Esophagus squamous epithelium (tissue), 5 donors: ENCODE measurements at regions not wholly inside any gene's neighbourhood (a gene's known extent, or its start where the extent isn't known, plus 50 kb on each side); places are given as distances from the start of the nearest gene placed in this dataset.

ENCODE experiments used
- DNase-seq: peaks from one replicate; lab custom pipeline; 2025; lab: John Stamatoyannopoulos, UW
- H3K27ac ChIP-seq, 4 donors: fragments of 200-600 bp; sonication (generic); one replicate each; pipeline ENCODE4 v1.5.1; 2016 to 2019; ENCODE audit warnings: mild to moderate bottlenecking in 1 of 4
- H3K27me3 ChIP-seq, 4 donors: fragments of 200-600 bp; sonication (generic); 1 replicate in 3 of 4; 2 replicates in 1 of 4; pipeline versions ENCODE4 v1.5.1 to v1.6.0; 2017 to 2021; ENCODE audit warnings: antibody characterized with exemption in 1 of 4
- H3K36me3 ChIP-seq, 3 donors: fragments of 200-600 bp; sonication (generic); one replicate each; pipeline ENCODE4 v1.5.1; 2016 to 2019
- H3K4me1 ChIP-seq, 3 donors: fragments of 200-600 bp; sonication (generic); one replicate each; pipeline ENCODE4 v1.5.1; 2017 to 2019
- H3K4me3 ChIP-seq, 4 donors: fragments of 200-600 bp; sonication (generic); 1 replicate in 3 of 4; 2 replicates in 1 of 4; pipeline ENCODE4 v1.5.1; 2016 to 2019; ENCODE audit warnings: mild to moderate bottlenecking in 2 of 4, moderate library complexity in 1 of 4
- H3K9me3 ChIP-seq, 3 donors: fragments of 200-600 bp; sonication (generic); one replicate each; pipeline ENCODE4 v1.5.1; 2016 to 2019
- CTCF ChIP-seq, 6 experiments: fragments of 450-650 bp in 4 of 6; fragments of 200-600 bp in 2 of 6; sonication (generic) in 2 of 6; IDR thresholded peaks; one replicate each; pipeline ENCODE4 v1.5.1; 2016 to 2019; ENCODE audit warnings: antibody characterized with exemption in 6 of 6, mild to moderate bottlenecking in 4 of 6, moderate library complexity in 4 of 6
- POLR2A ChIP-seq, 4 donors: fragments of 450-650 bp; IDR thresholded peaks; one replicate each; pipeline ENCODE4 v1.6.1; 2017; ENCODE audit warnings: antibody characterized with exemption in 4 of 4, mild to moderate bottlenecking in 4 of 4, moderate library complexity in 3 of 4
- WGBS, 2 donors: methylation state at CpG; one replicate each; pipeline ENCODE4 v1.1.5; 2018; 5-methylcytosine and 5-hydroxymethylcytosine counted together
- intact Hi-C: fragments of 100-400 bp; cut with DNase I; formaldehyde crosslinking; loops from one replicate; pipeline ENCODE4 v1.15.0; 2022
- donor health status: DM: yes; HTN: yes; CAD: no.

- WGBS, 2 donors, result 73 to 81% methylated on average over 5 of the region's 5 CpGs
- H3K27ac ChIP-seq, result peak overlapping the region in 2 of 4 donors; percentile 22
- no peaks in the 10 kb centered on the region for H3K27me3 ChIP-seq
Measured at GRCh38 chr9:73073337-73074175, 78.1 kb upstream of the ANXA1 start.

DNA sequence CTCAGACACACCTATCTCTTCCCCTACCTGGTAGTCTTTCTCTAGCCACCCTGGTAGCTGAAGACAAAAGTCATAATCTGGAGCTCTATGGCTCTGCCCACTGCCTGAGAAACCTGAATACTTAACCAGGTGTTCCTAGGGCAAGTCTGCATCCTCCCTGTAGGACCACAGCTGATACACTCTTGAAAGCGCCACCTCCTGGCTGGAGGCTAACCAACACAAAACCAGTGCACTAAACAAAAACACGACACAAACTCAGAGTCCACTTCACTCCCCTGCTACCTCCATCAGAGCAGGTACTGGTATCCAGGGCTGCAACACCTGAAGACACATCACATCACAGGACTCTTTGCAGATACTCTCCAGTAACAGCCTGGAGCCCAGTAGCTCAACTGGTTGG, 84.6 kb upstream of the ANXA1 start:
- no peak for DNase-seq
- no peaks in the 10 kb centered on the region for H3K27me3 ChIP-seq
- no peak overlapping the region for H3K4me3 ChIP-seq
- H3K27ac ChIP-seq, result no peak overlapping the region
- H3K4me1 ChIP-seq, result no peaks in the 10 kb centered on the region
- intact Hi-C loops, result no loop called here
- H3K36me3 ChIP-seq, result no peaks in the 10 kb centered on the region
- H3K9me3 ChIP-seq, result no peaks in the 10 kb centered on the region
- 93 to 100% methylated on average over 1 to 2 of the region's 2 CpGs for WGBS, 2 donors
- no peak for TF ChIP-seq POLR2A (IDR thresholded peaks at IDR 0.05)
- peak in 1 of 6 experiments; percentile 27 for TF ChIP-seq CTCF (IDR thresholded peaks at IDR 0.05)

More at GRCh38 chr9:73073337-73074175, 78.1 kb upstream of the ANXA1 start:
- TF ChIP-seq POLR2A (IDR thresholded peaks at IDR 0.05), result no peak
- no peak for TF ChIP-seq CTCF (IDR thresholded peaks at IDR 0.05)
- H3K4me3 ChIP-seq, result no peak overlapping the region
- no peaks in the 10 kb centered on the region for H3K4me1 ChIP-seq
- no peak for DNase-seq
- no peaks in the 10 kb centered on the region for H3K36me3 ChIP-seq
- no peaks in the 10 kb centered on the region for H3K9me3 ChIP-seq
- intact Hi-C loops, result no loop called here

- no peaks in the 10 kb centered on the region for H3K4me1 ChIP-seq
- no peaks in the 10 kb centered on the region for H3K9me3 ChIP-seq
- no peak overlapping the region for H3K4me3 ChIP-seq
- intact Hi-C loops, result no loop called here
- 83 to 93% methylated on average over 2 of the region's 6 CpGs for WGBS, 2 donors
- H3K27me3 ChIP-seq, result no peaks in the 10 kb centered on the region
- no peak for TF ChIP-seq POLR2A (IDR thresholded peaks at IDR 0.05)
- TF ChIP-seq CTCF (IDR thresholded peaks at IDR 0.05), result no peak
- H3K27ac ChIP-seq, result no peak overlapping the region
- DNase-seq, result no peak
- H3K36me3 ChIP-seq, result no peaks in the 10 kb centered on the region
Measured at GRCh38 chr9:73065439-73065838, 86.2 kb upstream of the ANXA1 start.

- Histone ChIP-seq H3K4me1 (no peaks in the 10 kb centered on the region), H3K36me3 (no peaks in the 10 kb centered on the region), H3K27me3 (no peaks in the 10 kb centered on the region), H3K4me3 (no peak overlapping the region), H3K9me3 (no peaks in the 10 kb centered on the region), H3K27ac (no peak overlapping the region)
- WGBS, 2 donors, result 62 to 69% methylated on average over 3 of the region's 3 CpGs
- DNase-seq, result no peak
- intact Hi-C loops, result no loop called here
- TF ChIP-seq CTCF (IDR thresholded peaks at IDR 0.05), result no peak
- no peak for TF ChIP-seq POLR2A (IDR thresholded peaks at IDR 0.05)
Measured at GRCh38 chr9:73064315-73064714, 87.3 kb upstream of the ANXA1 start.

- intact Hi-C loops, result no loop called here
- DNase-seq, result no peak
- 65 to 92% methylated on average over 3 of the region's 3 CpGs for WGBS, 2 donors
- no peaks in the 10 kb centered on the region for H3K27me3 ChIP-seq
- H3K27ac ChIP-seq, result no peak overlapping the region
- TF ChIP-seq CTCF (IDR thresholded peaks at IDR 0.05) (no peak), POLR2A (IDR thresholded peaks at IDR 0.05) (no peak)
- no peaks in the 10 kb centered on the region for H3K4me1 ChIP-seq
- H3K4me3 ChIP-seq, result no peak overlapping the region
- no peaks in the 10 kb centered on the region for H3K9me3 ChIP-seq
- H3K36me3 ChIP-seq, result no peaks in the 10 kb centered on the region
Measured at GRCh38 chr9:73061146-73061545, 90.5 kb upstream of the ANXA1 start.
